CD4-positive, alpha-beta memory T cell (primary cell): ENCODE measurements at regions not wholly inside any gene's neighbourhood (a gene's known extent, or its start where the extent isn't known, plus 50 kb on each side); places are given as distances from the start of the nearest gene placed in this dataset.

Experiments used
- CTCF ChIA-PET: fragments of 350-600 bp; sonication (Branson Sonifier 250); formaldehyde crosslinking; loops from one replicate; lab custom pipeline; 2021; ENCODE audit warnings: inconsistent platforms; ENCODE audit not compliant: partially characterized antibody; lab: Charles Lee
- POLR2A ChIA-PET: fragments of 350-600 bp; sonication (Branson Sonifier 250); formaldehyde crosslinking; loops from one replicate; lab custom pipeline; 2021; ENCODE audit not compliant: partially characterized antibody; lab: Charles Lee
- DNase-seq, 5 donors: peaks; one replicate each; pipeline versions ENCODE4 v3.0.0 to v3.0.0-alpha.2; 2020 to 2022; ENCODE audit warnings: mixed read lengths in 1 of 5
- H3K27ac ChIP-seq: one replicate; pipeline ENCODE4 v1.7.0; 2013; ENCODE audit warnings: low read depth, low read length
- H3K27me3 ChIP-seq: 2 replicates; pipeline ENCODE4 v1.7.0; 2013; ENCODE audit warnings: mild to moderate bottlenecking, low read length, moderate library complexity; ENCODE audit not compliant: insufficient read depth
- H3K36me3 ChIP-seq: 2 replicates; pipeline ENCODE4 v1.7.0; 2013; ENCODE audit warnings: mild to moderate bottlenecking, low read length, moderate library complexity; ENCODE audit not compliant: insufficient read depth
- H3K4me1 ChIP-seq: 2 replicates; pipeline ENCODE4 v1.7.0; 2013; ENCODE audit warnings: mild to moderate bottlenecking, low read length, moderate library complexity; ENCODE audit not compliant: insufficient read depth
- H3K4me3 ChIP-seq, 2 donors: one replicate each; pipeline ENCODE4 v1.7.0; 2013; ENCODE audit warnings: low read length in 2 of 2, mild to moderate bottlenecking in 1 of 2
- H3K9me3 ChIP-seq, 2 donors: one replicate each; pipeline ENCODE4 v1.7.0; 2013; ENCODE audit warnings: low read length in 2 of 2, control low read depth in 1 of 2; ENCODE audit not compliant: control insufficient read depth in 1 of 2
- H3K27ac Mint-ChIP-seq, 7 donors: one replicate each; pipeline ENCODE4 v1.8.0; 2020 to 2021; ENCODE audit warnings: mixed read lengths in 7 of 7, mild to moderate bottlenecking in 6 of 7, inconsistent platforms in 3 of 7, moderate library complexity in 3 of 7
- H3K27me3 Mint-ChIP-seq, 2 donors: one replicate each; pipeline ENCODE4 v1.8.0; 2020 to 2021; ENCODE audit warnings: mixed read lengths in 2 of 2
- H3K36me3 Mint-ChIP-seq, 2 donors: one replicate each; pipeline ENCODE4 v1.8.0; 2020 to 2021; ENCODE audit warnings: mixed read lengths in 2 of 2, inconsistent platforms in 1 of 2, mild to moderate bottlenecking in 1 of 2
- H3K4me1 Mint-ChIP-seq, 4 donors: one replicate each; pipeline ENCODE4 v1.8.0; 2020 to 2021; ENCODE audit warnings: mixed read lengths in 4 of 4, mild to moderate bottlenecking in 1 of 4
- H3K4me3 Mint-ChIP-seq, 8 donors: one replicate each; pipeline ENCODE4 v1.8.0; 2020 to 2021; ENCODE audit warnings: mixed read lengths in 8 of 8, mild to moderate bottlenecking in 7 of 8, moderate library complexity in 6 of 8, inconsistent platforms in 3 of 8
- H3K9me3 Mint-ChIP-seq, 8 donors: one replicate each; pipeline ENCODE4 v1.8.0; 2020 to 2021; ENCODE audit warnings: mixed read lengths in 8 of 8, mild to moderate bottlenecking in 5 of 8, inconsistent platforms in 3 of 8, moderate library complexity in 1 of 8
- intact Hi-C: fragments of 100-400 bp; cut with micrococcal nuclease; formaldehyde crosslinking; loops from one replicate; pipeline ENCODE4 v1.15.1; 2023

DNA sequence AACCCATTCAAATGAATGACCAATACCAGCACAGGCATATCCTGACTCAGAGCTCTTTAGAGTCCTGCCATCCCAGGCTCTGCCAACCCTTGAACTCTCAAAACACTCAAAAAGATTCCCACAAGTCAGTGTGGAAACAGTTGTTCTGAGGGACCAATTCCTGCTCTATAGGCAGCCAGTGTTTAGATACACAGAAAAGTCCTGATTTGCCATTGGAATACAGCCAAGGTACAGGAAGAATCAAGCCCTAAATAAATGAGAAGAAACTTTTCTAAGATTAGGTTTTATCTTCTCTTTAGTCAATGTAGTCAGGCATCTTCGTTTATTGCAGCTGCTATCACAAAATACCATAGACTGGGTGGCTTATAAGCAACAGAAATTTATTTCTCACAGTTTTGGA is 626.8 kb upstream of the ARID1B start:
- Histone ChIP-seq H3K4me3 (no peak overlapping the region), H3K4me1 (no peaks in the 10 kb centered on the region), H3K27me3 (no peaks in the 10 kb centered on the region), H3K27ac (no peak overlapping the region), H3K36me3 (no peaks in the 10 kb centered on the region), H3K9me3 (no peaks in the 10 kb centered on the region)
- intact Hi-C loops, result no loop called here
- H3K27me3 Mint-ChIP-seq, result no peaks in the 10 kb centered on the region
- H3K36me3 Mint-ChIP-seq, result peaks cover 5 to 33% of the 10 kb centered on the region in 2 donors
- H3K4me3 Mint-ChIP-seq, result no peak overlapping the region
- H3K4me1 Mint-ChIP-seq, result peaks cover 0 to 7% (median 5%) of the 10 kb centered on the region in 4 donors
- POLR2A ChIA-PET, result no interaction called here
- H3K9me3 Mint-ChIP-seq, result peaks cover 0 to 9% (median 4%) of the 10 kb centered on the region in 8 donors
- CTCF ChIA-PET, result interaction anchor here (0.7 kb wide), 1 partner anchor 39 kb away, joined by 3 read pairs; no protein-coding TSS in a partner anchor
- H3K27ac Mint-ChIP-seq, result no peak overlapping the region
- DNase-seq, result no peak

DNA sequence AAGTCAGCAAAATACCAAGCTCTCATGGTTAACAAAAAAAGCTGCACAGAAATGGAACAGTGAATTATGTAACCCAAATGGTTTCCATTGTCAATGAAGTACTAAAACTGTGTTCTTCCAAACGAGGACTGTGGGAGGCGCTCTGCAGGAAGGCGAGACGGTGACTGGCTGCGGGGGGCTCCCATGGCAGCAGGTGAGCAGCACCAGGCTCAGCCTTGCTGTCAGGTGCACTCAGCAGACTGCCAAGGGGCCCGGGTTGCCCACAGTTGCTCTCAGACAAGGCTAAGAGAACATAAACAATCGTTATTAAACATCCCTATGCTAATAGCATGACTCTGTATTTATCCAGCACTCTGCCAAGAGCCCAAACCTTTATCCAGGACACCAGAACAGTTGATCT is 630.3 kb upstream of the ARID1B start:
- ChIA-PET POLR2A (no interaction called here), CTCF (no interaction called here)
- Histone ChIP-seq H3K27me3 (no peaks in the 10 kb centered on the region), H3K4me1 (no peaks in the 10 kb centered on the region), H3K9me3 (no peaks in the 10 kb centered on the region), H3K27ac (no peak overlapping the region), H3K36me3 (no peaks in the 10 kb centered on the region), H3K4me3 (no peak overlapping the region)
- Mint-ChIP-seq H3K27me3 (peaks cover 0 to 2% of the 10 kb centered on the region in 2 donors), H3K4me1 (peaks cover 0 to 4% (median under 1%) of the 10 kb centered on the region in 4 donors), H3K27ac (no peak overlapping the region), H3K4me3 (no peak overlapping the region), H3K36me3 (peaks cover 9 to 38% of the 10 kb centered on the region in 2 donors), H3K9me3 (peaks cover 4 to 36% (median 23%) of the 10 kb centered on the region in 8 donors)
- no peak for DNase-seq
- intact Hi-C loops, result no loop called here

DNA sequence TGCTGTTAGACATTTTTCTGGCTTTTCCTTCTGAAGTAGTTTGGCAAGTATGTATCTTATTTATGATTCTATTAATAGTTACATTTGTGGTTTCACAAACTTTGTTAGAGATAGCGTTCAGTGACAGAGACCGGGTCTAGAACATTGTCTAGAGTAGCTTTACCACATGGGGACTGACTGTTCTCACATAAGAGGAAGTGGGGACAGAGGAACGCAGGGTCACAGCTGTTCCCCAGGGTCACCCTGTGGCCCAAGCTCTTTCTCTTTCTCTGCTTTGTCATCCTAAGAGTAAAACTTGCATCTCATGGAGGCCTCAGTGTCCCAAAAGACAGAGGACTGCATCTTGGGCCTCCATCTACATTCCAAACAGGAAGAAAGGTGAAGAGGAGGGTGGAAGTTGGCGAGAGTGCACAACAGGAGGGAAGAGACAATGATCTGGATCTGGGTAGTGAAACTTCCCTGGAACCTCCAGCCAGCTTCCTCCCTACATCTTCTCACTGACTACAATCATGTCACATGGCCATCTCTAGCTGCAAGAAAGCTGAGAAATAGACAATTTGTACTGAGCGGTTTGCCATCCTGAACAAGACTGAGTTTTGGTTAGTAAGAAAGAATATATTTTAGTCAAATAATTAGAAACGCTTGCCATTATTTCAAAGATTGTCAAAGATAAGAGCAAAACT is 645.8 kb upstream of the ARID1B start:
- CTCF ChIA-PET, result no interaction called here
- no peak overlapping the region for H3K27ac ChIP-seq

DNA sequence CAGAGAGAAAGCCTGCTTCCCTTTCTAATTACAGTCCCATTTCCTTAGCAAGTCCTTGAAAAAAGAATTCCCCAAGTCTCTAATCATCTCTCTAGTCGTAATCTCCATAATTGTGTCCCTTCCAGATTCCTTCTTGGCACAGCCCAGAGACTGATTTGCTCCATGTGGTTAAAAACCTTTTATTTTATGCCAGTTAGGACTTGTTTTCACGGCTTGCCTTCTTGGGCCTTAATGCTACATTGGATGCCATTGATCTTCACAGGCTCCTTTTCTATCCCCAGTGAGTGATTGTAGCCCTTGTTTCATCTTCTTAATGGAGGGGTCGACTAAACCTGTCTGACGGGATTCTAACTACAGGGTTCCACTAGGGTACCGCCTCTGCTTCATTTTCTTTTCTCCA is 650.6 kb upstream of the ARID1B start:
- Histone ChIP-seq H3K4me3 (no peak overlapping the region), H3K4me1 (no peaks in the 10 kb centered on the region), H3K9me3 (no peaks in the 10 kb centered on the region), H3K27me3 (no peaks in the 10 kb centered on the region), H3K36me3 (no peaks in the 10 kb centered on the region), H3K27ac (no peak overlapping the region)
- no peaks in the 10 kb centered on the region for H3K36me3 Mint-ChIP-seq
- intact Hi-C loops, result no loop called here
- DNase-seq, result no peak
- ChIA-PET POLR2A (no interaction called here), CTCF (no interaction called here)
- no peak overlapping the region for H3K27ac Mint-ChIP-seq
- peaks cover 0 to 4% (median under 1%) of the 10 kb centered on the region in 8 donors for H3K9me3 Mint-ChIP-seq
- no peaks in the 10 kb centered on the region for H3K27me3 Mint-ChIP-seq
- no peaks in the 10 kb centered on the region for H3K4me1 Mint-ChIP-seq
- H3K4me3 Mint-ChIP-seq, result no peak overlapping the region

More for the DNA sequence above, 645.8 kb upstream of the ARID1B start:
- no peaks in the 10 kb centered on the region for H3K27me3 ChIP-seq
- no peak for DNase-seq
- no peaks in the 10 kb centered on the region for H3K4me1 ChIP-seq
- intact Hi-C loops, result no loop called here
- no peak overlapping the region for H3K4me3 ChIP-seq
- Mint-ChIP-seq H3K27me3 (no peaks in the 10 kb centered on the region), H3K27ac (no peak overlapping the region), H3K4me3 (no peak overlapping the region), H3K36me3 (peaks cover 0 to 9% of the 10 kb centered on the region in 2 donors), H3K9me3 (peaks cover 3 to 27% (median 9%) of the 10 kb centered on the region in 8 donors), H3K4me1 (peaks cover 0 to 1% (median 0%) of the 10 kb centered on the region in 4 donors)
- POLR2A ChIA-PET, result no interaction called here
- H3K9me3 ChIP-seq, result no peaks in the 10 kb centered on the region
- no peaks in the 10 kb centered on the region for H3K36me3 ChIP-seq

DNA sequence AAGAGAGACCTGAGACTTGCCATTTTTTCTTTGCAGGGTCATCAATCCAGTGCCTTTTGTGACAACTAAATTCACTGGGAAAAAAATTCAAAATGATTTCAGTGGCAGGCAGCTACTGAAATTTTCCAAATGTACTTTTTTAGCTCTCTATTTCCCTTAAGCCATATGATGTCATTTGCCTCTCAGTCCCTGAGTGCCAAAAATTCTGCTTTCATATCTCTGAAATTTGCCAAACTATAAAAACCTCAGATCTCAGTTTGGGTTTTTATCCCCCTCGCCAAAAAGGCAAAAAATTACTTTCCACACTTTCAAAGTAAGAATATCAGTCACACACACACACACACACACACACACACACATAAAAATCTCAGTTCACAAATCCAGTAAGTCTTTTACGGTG is 651.3 kb upstream of the ARID1B start:
- no peaks in the 10 kb centered on the region for H3K27me3 ChIP-seq
- Mint-ChIP-seq H3K9me3 (peaks cover 0 to 4% (median 0%) of the 10 kb centered on the region in 8 donors), H3K4me3 (no peak overlapping the region), H3K27ac (no peak overlapping the region), H3K27me3 (no peaks in the 10 kb centered on the region), H3K4me1 (no peaks in the 10 kb centered on the region), H3K36me3 (peaks cover 0 to 2% of the 10 kb centered on the region in 2 donors)
- no peaks in the 10 kb centered on the region for H3K4me1 ChIP-seq
- no peak overlapping the region for H3K4me3 ChIP-seq
- no peaks in the 10 kb centered on the region for H3K9me3 ChIP-seq
- CTCF ChIA-PET, result no interaction called here
- DNase-seq, result no peak
- no peak overlapping the region for H3K27ac ChIP-seq
- no peaks in the 10 kb centered on the region for H3K36me3 ChIP-seq
- intact Hi-C loops, result no loop called here
- POLR2A ChIA-PET, result no interaction called here

DNA sequence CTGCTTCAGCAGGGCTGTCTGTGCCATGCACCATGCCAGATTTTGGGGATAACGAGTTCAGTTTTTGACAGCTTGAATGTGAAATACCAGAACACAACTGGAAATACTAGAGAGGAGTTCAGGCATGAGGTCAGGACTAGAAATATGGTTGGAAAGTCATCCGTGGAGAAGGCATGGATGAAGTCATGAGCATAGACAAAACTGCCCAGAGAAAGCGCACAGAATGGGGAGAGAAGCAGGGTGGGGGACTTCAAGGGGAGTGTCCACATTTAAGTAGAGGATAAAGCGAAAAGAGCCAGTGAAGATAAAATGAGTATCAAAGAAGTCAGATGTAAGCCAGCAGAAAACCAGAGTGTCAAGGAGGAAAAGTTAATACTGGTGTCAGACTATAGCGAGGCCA is 653.4 kb upstream of the ARID1B start:
- CTCF ChIA-PET, result interaction anchor here (1.3 kb wide), 1 partner anchor 9 kb away, joined by 3 read pairs; no protein-coding TSS in a partner anchor

DNA sequence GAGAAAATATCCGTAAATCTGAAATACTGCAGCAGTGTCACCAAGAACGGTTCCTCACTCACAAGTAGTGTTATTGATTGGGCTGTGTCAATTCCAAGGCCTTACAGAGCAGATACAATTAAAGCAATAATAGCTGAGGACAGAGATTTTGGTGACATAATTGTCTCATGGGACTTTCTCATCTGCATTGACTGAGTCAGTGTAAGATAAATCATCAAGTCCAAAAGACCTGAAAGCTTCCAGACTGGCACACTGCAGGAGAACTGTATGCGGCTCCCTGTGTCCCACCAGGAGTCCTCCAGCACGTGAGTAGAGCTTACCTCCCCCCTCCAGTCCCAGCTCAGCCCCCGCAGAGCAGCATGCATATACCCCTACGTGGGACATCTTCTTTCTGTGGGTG is 655.2 kb upstream of the ARID1B start:
- H3K27me3 Mint-ChIP-seq, result no peaks in the 10 kb centered on the region
- DNase-seq, result no peak
- ChIA-PET POLR2A (no interaction called here), CTCF (no interaction called here)
- no peak overlapping the region for H3K27ac ChIP-seq
- intact Hi-C loops, result no loop called here
- H3K27me3 ChIP-seq, result no peaks in the 10 kb centered on the region
- H3K4me1 ChIP-seq, result no peaks in the 10 kb centered on the region
- peaks cover 0 to 2% of the 10 kb centered on the region in 2 donors for H3K36me3 Mint-ChIP-seq
- no peak overlapping the region for H3K4me3 Mint-ChIP-seq
- no peaks in the 10 kb centered on the region for H3K4me1 Mint-ChIP-seq
- H3K27ac Mint-ChIP-seq, result no peak overlapping the region
- no peaks in the 10 kb centered on the region for H3K36me3 ChIP-seq
- no peak overlapping the region for H3K4me3 ChIP-seq
- no peaks in the 10 kb centered on the region for H3K9me3 ChIP-seq
- peaks cover 0 to 8% (median 0%) of the 10 kb centered on the region in 8 donors for H3K9me3 Mint-ChIP-seq

More for the DNA sequence above, 653.4 kb upstream of the ARID1B start:
- no peaks in the 10 kb centered on the region for H3K27me3 Mint-ChIP-seq
- Histone ChIP-seq H3K27ac (no peak overlapping the region), H3K27me3 (no peaks in the 10 kb centered on the region), H3K36me3 (no peaks in the 10 kb centered on the region), H3K4me3 (no peak overlapping the region), H3K4me1 (no peaks in the 10 kb centered on the region), H3K9me3 (no peaks in the 10 kb centered on the region)
- no peak for DNase-seq
- POLR2A ChIA-PET, result no interaction called here
- H3K27ac Mint-ChIP-seq, result no peak overlapping the region
- peaks cover 0 to 2% of the 10 kb centered on the region in 2 donors for H3K36me3 Mint-ChIP-seq
- peaks cover 0 to 4% (median under 1%) of the 10 kb centered on the region in 8 donors for H3K9me3 Mint-ChIP-seq
- no peak overlapping the region for H3K4me3 Mint-ChIP-seq
- H3K4me1 Mint-ChIP-seq, result no peaks in the 10 kb centered on the region
- intact Hi-C loops, result no loop called here
